Kidney (tissue), 13 donors: ENCODE measurements at regions not wholly inside any gene's neighbourhood (a gene's known extent, or its start where the extent isn't known, plus 50 kb on each side); places are given as distances from the start of the nearest gene placed in this dataset.

Experiments
- DNase-seq, 5 donors: peaks; one replicate each; pipeline ENCODE4 v3.0.0-alpha.2; 2013 to 2020
- FAIRE-seq: peaks from 2 replicates; lab custom pipeline; 2012; peaks lifted over from hg19 to GRCh38; lab: Jason Lieb, UNC
- H3K27ac ChIP-seq, 2 donors: one replicate each; pipeline ENCODE4 v1.7.0; 2013; ENCODE audit warnings: low read depth in 2 of 2, low read length in 2 of 2, inconsistent platforms in 1 of 2
- H3K27me3 ChIP-seq: one replicate; pipeline ENCODE4 v1.7.1; 2013; ENCODE audit warnings: low read length, inconsistent platforms; ENCODE audit not compliant: control insufficient read depth, insufficient read depth
- H3K36me3 ChIP-seq, 3 donors: one replicate each; pipeline versions ENCODE4 v1.7.0 to v1.7.1; 2013; ENCODE audit warnings: low read length in 3 of 3, control low read depth in 1 of 3, inconsistent platforms in 1 of 3; ENCODE audit not compliant: insufficient read depth in 3 of 3, control insufficient read depth in 2 of 3
- H3K4me1 ChIP-seq, 3 donors: one replicate each; pipeline versions ENCODE4 v1.7.0 to v1.7.1; 2013; ENCODE audit warnings: low read length in 3 of 3, inconsistent platforms in 1 of 3, low read depth in 1 of 3; ENCODE audit not compliant: control insufficient read depth in 2 of 3, insufficient read depth in 2 of 3
- H3K4me3 ChIP-seq, 3 donors: one replicate each; pipeline versions ENCODE4 v1.7.0 to v1.8.1; 2013; ENCODE audit warnings: low read length in 3 of 3, control low read depth in 1 of 3, inconsistent platforms in 1 of 3
- H3K9ac ChIP-seq, 3 donors: one replicate each; pipeline versions ENCODE4 v1.7.0 to v1.7.1; 2013; ENCODE audit warnings: low read length in 3 of 3, control low read depth in 1 of 3, inconsistent platforms in 1 of 3
- H3K9me3 ChIP-seq, 3 donors: one replicate each; pipeline versions ENCODE4 v1.7.0 to v1.7.1; 2013; ENCODE audit warnings: low read length in 3 of 3, control low read depth in 1 of 3, inconsistent platforms in 1 of 3; ENCODE audit not compliant: control insufficient read depth in 2 of 3, insufficient read depth in 1 of 3
- intact Hi-C: fragments of 100-400 bp; cut with DNase I; formaldehyde crosslinking; loops from one replicate; pipeline ENCODE4 v1.11.1; 2022
- TF ChIP-seq, protein P1 (sequence below): IDR thresholded peaks from 3 replicates; pipeline ENCODE4 v1.5.1; 2012; ENCODE audit warnings: mild to moderate bottlenecking, moderate library complexity, borderline replicate concordance; ENCODE audit not compliant: insufficient read depth; ENCODE audit errors: extremely low read depth
- donor health status: control.
- donor health status: control.
- donor health status: control.
- donor health status: control.
- donor health status: control.
- donor health status: DM: yes; HTN: yes; CAD: no.
- donor health status: Normal renal cell carcinoma (clear cell type).

DNA sequence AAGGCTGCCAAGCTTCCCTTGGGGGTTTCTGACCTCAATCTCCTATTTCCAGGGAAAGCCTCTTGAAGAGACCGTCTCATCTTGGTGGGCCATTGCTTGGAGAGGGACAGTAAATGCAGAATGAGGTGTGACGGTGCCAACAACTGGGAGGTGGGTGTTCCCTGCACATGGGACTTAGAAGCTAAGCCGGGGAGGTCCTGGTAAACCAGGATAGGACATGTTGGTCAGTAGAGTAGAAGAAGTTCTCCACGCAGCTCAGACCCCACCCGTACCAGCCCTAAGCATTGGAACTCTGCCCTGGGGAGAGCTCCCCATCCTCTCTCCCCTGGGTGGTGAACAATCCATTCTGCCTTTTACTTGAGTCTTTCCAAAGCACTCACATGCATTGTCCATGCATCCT lies 92.0 kb downstream of the SOX1 start:
- Histone ChIP-seq H3K27me3 (no peaks in the 10 kb centered on the region), H3K36me3 (no peaks in the 10 kb centered on the region), H3K4me3 (no peak overlapping the region), H3K9ac (no peak overlapping the region), H3K4me1 (no peaks in the 10 kb centered on the region), H3K27ac (no peak overlapping the region), H3K9me3 (no peaks in the 10 kb centered on the region)
- intact Hi-C loops = no loop called here
- FAIRE-seq (no peak), DNase-seq (no peak)
- TF ChIP-seq, protein P1, sequence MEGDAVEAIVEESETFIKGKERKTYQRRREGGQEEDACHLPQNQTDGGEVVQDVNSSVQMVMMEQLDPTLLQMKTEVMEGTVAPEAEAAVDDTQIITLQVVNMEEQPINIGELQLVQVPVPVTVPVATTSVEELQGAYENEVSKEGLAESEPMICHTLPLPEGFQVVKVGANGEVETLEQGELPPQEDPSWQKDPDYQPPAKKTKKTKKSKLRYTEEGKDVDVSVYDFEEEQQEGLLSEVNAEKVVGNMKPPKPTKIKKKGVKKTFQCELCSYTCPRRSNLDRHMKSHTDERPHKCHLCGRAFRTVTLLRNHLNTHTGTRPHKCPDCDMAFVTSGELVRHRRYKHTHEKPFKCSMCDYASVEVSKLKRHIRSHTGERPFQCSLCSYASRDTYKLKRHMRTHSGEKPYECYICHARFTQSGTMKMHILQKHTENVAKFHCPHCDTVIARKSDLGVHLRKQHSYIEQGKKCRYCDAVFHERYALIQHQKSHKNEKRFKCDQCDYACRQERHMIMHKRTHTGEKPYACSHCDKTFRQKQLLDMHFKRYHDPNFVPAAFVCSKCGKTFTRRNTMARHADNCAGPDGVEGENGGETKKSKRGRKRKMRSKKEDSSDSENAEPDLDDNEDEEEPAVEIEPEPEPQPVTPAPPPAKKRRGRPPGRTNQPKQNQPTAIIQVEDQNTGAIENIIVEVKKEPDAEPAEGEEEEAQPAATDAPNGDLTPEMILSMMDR = no peak

DNA sequence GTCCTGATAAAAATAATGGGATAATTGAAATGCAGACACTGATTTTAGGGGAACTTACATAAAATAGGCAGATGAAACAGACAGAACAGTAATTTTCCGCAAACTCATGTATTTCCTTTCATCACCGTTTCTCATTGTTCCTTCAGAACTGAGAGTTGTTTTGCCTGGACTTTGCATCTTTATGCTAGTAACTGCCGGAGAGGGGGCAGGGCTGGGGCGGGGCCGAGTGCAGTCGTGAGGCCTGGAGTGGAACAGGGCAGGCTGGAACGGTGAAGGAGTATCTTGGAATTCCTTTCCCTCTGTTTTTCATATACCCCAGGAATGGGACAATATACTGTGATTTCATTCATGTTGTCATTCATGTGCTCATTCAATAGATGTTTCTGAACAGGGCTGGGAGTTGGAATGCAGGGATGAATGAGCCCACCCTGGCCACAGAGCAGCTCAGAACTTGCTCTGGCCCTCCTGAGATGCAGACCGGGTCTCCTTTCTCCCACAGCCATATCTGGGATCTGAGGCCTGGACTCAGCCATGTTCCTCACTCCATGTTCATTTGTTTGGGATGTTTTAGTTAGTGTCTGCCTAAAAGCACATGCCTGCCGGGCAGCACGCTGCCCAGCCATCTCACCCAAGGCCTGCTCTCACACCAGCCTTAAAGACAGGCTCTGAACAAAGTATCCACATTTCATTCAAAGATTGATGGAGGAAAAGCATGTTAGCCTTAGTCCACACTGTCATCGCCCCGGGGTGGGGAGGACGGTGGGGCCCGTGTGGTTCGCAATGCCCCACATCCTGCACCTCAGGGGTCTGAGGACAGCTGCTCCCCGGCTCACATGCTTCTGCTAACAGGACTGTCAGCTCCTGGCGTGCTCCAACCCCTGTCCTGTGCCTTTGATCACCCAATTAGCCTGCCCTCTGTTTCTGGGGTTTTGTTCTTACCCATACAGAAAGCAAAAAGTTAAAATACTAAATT lies 92.9 kb downstream of the SOX1 start:
- intact Hi-C loops = no loop called here
- no peaks in the 10 kb centered on the region for H3K4me1 ChIP-seq
- no peak overlapping the region for H3K4me3 ChIP-seq
- no peaks in the 10 kb centered on the region for H3K36me3 ChIP-seq
- no peaks in the 10 kb centered on the region for H3K27me3 ChIP-seq
- H3K27ac ChIP-seq = no peak overlapping the region
- H3K9ac ChIP-seq = no peak overlapping the region
- DNase-seq (no peak), FAIRE-seq (no peak)
- TF ChIP-seq, protein P1 = no peak
- no peaks in the 10 kb centered on the region for H3K9me3 ChIP-seq

DNA sequence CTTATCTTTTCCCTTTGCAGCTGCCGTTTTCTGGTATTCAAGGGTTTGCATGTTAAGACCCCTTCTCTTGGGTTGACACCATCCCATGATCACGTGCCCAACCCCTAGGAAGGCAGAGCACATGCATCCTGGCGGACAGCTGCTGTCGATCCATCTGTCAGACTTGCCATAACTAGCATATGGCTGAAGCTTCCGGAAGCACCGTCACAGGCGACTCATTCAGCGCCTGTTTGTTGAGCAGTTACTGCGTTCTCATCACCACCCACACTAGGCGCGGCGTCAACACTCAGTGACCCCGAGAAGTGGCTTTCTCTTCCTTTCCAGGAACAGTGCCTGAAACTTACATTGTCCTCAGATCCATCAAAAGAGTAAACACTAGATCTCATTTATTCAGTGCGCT lies 93.6 kb downstream of the SOX1 start:
- FAIRE-seq (no peak), DNase-seq (no peak)
- no peaks in the 10 kb centered on the region for H3K36me3 ChIP-seq

More for the DNA sequence above, 93.6 kb downstream of the SOX1 start:
- Histone ChIP-seq H3K27ac (no peak overlapping the region), H3K9ac (no peak overlapping the region), H3K4me1 (no peaks in the 10 kb centered on the region), H3K9me3 (no peaks in the 10 kb centered on the region), H3K4me3 (no peak overlapping the region), H3K27me3 (no peaks in the 10 kb centered on the region)
- TF ChIP-seq, protein P1 = no peak
- intact Hi-C loops = no loop called here
